ENCODE measurements at regions not wholly inside any gene's neighbourhood (a gene's known extent, or its start where the extent isn't known, plus 50 kb on each side); places are given as distances from the start of the nearest gene placed in this dataset.

- TF ChIP-seq CTCF (IDR thresholded peaks at IDR 0.05), result no peak
- no peak for TF ChIP-seq POLR2A (IDR thresholded peaks at IDR 0.05)
These were observed 1659.8 kb downstream of the BRINP3 start for GRCh38 chr1:188817814-188818213.

All from right lobe of liver (tissue), 4 donors.